ENCODE measurements at regions not wholly inside any gene's neighbourhood (a gene's known extent, or its start where the extent isn't known, plus 50 kb on each side); places are given as distances from the start of the nearest gene placed in this dataset.

DNA sequence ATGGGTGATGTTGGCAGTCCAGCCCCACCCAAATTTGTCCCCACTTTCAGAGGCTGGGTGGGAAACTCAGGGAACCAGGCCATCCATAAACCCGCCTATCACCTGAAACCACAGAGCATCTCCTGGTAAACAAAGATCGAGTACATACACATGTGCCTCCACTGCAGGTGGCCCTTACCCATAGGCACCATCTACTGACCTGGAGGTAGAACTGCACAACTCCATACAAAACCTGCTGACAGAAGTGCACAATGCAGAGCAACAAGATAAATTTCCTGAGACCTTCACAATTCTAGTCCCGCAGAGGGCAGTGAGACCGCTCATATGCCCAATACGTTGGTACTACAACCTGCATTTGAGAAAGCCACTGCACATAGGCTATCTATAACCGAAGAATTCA lies 856.3 kb downstream of the SUCLG1 start:
- no peak for DNase-seq

DNA sequence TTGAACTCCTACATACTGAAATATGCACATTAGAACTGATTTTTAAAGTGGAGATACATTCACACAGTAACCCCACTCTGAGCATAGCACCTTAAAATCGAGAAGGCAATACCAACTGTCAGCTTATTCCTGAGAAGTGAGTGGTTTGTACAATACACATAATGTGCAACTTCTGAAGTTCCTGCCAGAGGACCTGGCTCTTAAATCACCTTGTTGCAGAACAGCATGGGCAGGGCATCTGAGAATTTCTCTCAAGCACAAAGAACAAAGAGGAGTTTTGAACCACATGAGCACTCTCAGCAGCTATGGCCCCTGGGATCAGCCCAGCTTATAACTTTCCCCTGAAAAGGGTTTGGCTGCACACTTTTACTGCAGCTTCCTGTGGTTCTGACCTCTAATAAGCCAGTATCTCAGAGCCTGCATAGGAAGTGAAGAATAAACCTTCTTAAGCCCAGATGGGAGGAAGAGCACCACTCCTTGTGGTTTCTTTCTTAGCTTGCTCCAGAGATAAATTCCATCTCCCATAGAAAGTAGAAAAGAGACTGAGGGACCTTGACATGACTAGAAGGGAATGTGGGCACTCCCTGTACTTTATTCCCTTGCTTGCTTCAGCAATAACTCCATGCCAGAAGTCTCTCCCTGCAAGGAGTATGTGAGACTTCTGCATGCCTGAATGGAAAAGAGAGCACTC lies 862.3 kb downstream of the SUCLG1 start:
- DNase-seq = no peak

GRCh38 chr2:83595926-83596325 lies 863.2 kb downstream of the SUCLG1 start:
- no peak for DNase-seq

DNA sequence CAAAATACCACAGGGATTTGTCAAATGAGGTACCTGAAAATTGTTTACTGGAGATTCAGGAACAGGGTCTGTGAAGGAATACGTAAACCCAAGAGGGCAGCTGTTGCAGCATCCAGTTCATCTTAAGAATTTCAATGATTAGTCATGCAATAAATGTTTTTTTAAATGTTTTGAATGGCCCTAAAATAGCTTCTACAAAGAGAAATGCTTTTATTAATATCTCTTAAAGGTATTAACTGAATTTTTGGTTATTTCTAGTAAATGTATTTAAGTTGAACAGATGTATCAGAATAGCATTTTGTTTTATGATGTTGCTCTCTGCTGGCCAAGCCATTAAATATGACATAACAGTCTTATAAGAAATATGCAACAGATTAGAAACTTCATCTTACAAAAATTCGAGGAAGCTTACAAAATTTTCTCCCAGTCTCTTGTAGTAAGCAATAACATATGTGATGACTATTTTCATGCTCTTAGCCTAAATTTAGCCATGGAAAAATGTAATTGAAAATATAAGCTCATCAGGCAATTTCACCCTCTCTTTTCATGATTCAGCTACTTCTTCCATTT lies 863.9 kb downstream of the SUCLG1 start:
- DNase-seq = no peak

DNA sequence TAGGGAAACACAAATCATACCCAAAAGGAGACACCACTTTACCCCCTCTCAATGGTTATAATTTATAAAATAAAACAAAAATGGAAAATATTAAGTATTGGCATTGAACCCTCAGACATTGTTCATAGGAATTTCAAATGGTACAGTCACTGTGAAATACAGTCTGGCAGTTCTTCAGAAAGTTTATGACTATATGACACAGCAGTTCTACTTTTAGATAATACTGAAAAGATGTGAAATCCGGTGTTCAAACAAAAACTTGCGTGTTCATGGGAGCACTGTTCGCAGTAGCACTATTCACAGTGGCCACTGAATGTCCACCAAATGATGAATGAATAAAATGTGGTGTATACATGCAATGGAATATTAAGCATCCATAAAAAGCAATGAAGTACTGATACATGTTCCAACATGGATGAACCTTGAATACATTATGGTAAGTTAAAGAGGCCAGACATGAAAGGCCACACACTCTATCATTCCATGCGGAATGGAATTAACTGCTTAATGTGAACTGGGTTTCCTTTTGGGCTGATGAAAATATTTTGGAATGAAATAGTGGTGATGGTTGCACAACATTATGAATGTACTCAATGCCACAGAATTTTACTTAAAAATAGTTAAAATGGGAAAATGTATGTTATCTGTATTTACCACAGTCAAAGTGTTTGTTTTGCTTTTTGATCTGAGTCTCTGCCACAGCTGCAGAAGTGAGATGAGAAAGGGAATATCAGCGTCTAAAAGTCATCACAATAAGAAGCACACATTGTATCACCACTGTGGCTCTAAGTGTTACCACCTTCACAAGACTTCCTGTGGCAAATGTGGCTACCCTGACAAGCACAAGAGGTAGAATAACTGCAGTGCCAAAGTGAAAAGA lies 864.6 kb downstream of the SUCLG1 start:
- no peak for DNase-seq

- no peak for DNase-seq
Measured at GRCh38 chr2:83587309-83587708, 871.8 kb downstream of the SUCLG1 start.

DNA sequence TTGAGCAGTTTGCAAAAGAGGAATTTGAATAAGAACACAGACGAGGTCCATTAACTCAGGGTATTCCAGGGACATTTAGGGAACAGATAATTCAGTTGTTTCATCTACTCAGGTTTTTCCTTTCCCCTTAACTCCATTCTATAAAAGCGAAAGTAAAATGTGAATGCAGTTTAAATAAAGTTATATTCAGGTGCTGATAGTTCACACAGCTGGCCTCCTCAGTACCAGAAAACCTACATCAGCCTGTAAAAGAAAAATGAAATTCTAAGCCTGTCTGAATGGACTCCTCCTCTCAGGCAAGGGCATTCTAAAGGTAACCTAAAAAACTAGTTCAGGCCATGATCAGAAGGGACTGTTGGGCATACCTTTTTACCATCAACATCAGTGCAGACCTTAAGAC lies 873.8 kb downstream of the SUCLG1 start:
- DNase-seq = no peak

DNA sequence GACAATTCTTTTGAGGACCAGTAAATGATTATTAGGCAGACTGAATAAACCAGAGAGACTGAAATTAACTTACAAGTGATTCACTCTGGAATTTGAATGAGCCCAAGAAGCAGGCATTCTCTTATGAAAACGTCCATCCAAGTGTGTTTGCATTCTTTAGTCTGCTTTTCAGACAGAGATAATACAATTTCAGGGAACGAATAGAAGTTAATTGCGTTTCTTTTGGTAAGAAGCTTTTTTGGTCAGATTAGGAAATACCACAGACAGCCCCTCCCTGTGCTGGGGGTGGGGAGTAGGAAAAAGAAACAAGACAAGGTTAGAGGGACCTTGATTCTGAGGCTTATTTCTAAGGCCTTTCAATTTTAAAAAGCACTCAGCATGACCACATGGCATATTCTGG lies 874.4 kb downstream of the SUCLG1 start:
- no peak for DNase-seq

- no peak for DNase-seq
Measured at GRCh38 chr2:83582589-83582988, 876.5 kb downstream of the SUCLG1 start.

DNA sequence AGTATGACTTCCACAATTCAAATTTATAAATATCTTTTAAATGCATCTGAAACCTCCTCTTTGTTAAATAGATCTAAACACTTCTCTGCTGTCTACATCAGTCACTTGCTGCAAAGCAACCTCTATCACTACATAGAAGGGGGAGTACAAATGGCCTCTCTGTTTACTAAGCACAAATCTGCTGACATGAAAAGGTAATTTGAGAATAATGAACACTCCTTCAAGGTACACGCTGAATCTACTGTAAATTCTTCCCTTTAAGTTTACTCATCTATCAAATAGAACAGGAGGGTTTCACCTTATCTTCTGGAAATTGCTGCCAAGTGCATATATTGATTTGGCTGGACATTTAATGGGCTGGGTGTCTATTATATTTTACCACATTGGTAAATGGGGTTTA lies 879.6 kb downstream of the SUCLG1 start:
- no peak for DNase-seq

DNA sequence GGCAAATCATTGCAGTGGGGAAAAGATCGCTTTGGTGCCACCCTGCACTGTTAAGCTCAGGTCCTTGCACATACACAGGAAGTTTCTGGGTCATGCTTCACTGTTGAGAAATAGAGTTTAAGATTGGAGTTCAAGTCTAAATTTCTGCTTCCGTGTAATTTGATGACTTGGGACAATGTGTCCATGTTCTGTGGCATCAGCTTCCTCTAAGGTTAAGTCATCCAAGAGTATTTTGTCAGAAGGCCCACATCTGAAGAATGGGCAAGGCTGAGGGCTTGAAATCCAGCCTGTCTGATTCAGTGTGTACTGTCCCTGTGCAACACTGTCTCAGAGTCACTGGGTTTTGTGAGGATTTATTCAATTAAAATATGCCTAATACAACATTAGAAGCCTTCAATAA lies 880.7 kb downstream of the SUCLG1 start:
- no peak for DNase-seq

DNA sequence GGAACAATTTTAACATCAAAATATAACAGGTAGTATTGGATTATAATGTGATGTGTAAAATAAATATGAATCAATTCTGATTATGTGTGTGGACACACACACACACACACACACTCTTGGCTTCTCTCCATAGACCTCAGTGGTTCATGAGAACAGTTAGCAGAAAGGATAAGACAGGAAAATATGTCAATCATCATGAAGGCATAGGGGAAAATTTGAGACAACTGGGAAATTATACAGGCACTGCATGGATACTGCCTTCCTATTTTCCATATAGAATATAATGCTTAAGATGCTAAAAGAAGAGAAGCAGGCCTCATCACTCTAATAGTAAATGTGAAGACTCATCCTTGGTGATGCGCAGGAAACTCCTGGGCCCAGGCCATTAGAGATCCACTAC lies 884.5 kb downstream of the SUCLG1 start:
- no peak for DNase-seq

- no peak for DNase-seq
Measured at GRCh38 chr2:83573060-83573459, 886.0 kb downstream of the SUCLG1 start.

DNA sequence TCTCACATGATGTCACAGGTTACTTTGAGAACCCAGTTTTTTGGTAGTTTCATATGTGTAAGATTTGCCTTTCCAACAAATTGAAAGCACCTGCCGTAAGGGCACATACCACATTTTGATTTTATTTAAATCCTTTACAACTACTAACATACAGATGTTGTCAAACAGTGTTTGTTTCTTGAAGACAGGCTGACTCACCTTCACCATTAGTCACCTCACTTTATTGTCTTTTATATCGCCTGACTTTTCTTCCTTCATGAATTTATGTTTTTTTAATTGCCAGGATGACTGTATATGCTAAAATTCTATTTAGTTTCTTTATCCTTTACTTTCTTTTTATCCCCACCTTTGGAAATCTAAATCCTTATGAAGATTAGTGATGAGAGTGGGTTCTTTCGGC lies 886.7 kb downstream of the SUCLG1 start:
- no peak for DNase-seq

- no peak for DNase-seq
Measured at GRCh38 chr2:83567551-83567950, 891.5 kb downstream of the SUCLG1 start.

GRCh38 chr2:83565626-83566025 lies 893.5 kb downstream of the SUCLG1 start:
- DNase-seq = no peak

GRCh38 chr2:83565181-83565580 lies 893.9 kb downstream of the SUCLG1 start:
- no peak for DNase-seq

DNA sequence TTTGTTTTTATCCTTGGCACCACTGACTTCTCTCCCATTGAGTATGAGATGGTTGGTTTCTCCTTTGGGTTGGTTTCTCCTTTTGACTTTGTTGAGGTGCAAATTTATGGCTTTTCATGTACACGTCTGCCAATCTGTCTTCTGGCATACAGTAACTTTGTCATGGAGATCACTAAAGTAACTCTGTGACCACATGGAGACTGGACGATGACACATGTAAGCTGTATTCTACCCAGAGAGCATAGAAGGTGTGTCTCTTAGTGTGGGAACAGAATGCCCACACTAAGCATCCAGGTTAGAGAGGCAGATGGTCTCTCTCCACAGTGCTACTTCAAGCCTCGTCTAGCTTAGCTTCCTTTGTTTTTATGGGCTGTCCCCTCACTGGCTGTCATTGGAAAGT lies 897.5 kb downstream of the SUCLG1 start:
- DNase-seq = no peak

- no peak for DNase-seq
Measured at GRCh38 chr2:83536556-83536955, 922.5 kb downstream of the SUCLG1 start.

DNA sequence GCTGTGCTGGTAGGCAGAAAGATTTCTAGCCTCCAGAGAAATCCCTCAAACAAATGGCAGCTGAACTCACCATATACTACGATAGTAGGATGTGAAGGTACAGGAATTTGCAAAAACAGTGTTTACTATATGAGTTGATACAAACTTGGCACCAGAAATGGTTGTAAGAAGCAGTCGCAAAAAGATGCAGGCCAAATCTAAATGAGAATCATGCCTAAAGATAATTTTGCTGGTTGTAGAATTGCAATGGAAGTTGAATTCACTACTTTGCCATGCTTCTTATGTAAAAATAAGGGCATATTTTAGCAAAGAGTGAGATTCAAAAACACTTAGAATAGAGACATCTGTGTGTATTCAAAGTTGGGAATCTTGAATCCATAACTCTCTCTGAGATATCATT lies 924.7 kb downstream of the SUCLG1 start:
- no peak for DNase-seq

DNA sequence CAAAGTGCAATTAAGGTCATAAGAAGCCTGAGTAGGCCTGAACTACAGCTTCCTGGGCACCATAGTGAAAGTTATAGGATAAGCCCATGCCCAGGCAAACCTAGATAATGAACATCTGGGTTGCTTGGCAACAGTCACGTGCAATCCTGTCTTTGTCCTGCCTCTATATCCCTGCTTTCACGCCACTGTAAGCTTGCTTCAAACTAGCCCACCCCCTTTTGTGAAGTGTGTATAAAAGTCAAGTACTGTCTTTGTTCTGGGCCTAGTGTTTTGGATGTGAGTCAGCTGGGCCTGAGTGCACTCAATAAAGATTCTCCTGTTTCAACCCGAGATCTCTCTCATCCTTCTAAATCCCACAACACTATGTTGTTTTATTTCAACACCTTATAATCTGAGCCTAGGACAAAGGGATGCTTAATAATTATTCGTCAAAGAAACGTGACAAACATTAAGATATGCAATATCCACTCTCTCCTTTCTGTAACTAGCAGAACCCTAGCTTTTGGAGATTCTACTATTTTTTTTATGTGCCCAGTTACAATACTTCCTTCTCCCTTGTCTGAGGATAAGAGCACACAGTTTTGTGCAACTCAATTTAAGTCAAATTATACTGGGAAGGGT lies 927.8 kb downstream of the SUCLG1 start:
- DNase-seq = no peak

DNA sequence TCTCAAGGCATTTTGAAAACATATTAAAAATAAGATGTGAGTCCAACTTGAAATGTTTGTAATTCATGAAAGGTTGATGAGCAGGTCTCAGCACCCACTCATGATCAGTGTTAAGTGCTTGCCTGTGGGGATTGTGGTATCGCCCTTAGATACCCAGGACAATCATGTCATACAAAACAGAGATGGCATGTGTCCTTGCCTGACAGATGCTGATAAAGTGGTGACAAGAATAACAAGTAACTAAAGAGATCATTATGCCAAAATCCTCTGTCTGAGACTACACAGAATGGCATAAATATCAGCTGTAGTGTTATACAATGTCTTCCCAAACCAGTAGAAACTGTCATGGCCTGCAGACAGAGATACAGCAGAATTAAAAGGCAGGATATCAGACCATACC lies 930.3 kb downstream of the SUCLG1 start:
- DNase-seq = no peak

- no peak for DNase-seq
Measured at GRCh38 chr2:83522891-83523493, 936.1 kb downstream of the SUCLG1 start.

Measured in left hindlimb (tissue), 1 donor.